OCI-LY3 (cell line): ENCODE measurements at regions not wholly inside any gene's neighbourhood (a gene's known extent, or its start where the extent isn't known, plus 50 kb on each side); places are given as distances from the start of the nearest gene placed in this dataset.

Experiments used
- H2AFZ ChIP-seq: fragments of 200-600, 300-600 bp; shearing (Covaris generic); 2 replicates; pipeline ENCODE4 v1.6.0; 2014; ENCODE audit warnings: antibody characterized with exemption, low read depth, low read length
- H3K27ac ChIP-seq: fragments of 200-600, 300-600 bp; sonication (generic); 2 replicates; pipeline ENCODE4 v1.5.1; 2014; ENCODE audit warnings: mild to moderate bottlenecking, low read length, moderate library complexity, mixed read lengths
- H3K27me3 ChIP-seq: fragments of 200-600, 300-600 bp; sonication (generic); 2 replicates; pipeline ENCODE4 v1.6.1; 2014; ENCODE audit warnings: low read depth, low read length, mixed read lengths
- H3K36me3 ChIP-seq: fragments of 200-600, 300-600 bp; sonication (generic); replicated peaks from 2 replicates; pipeline ENCODE3; 2014; ENCODE audit warnings: low read depth, low read length, mixed read lengths
- H3K4me1 ChIP-seq: fragments of 300-600, 200-600 bp; sonication (generic); 2 replicates; pipeline ENCODE4 v1.6.1; 2014; ENCODE audit warnings: low read length, mixed read lengths
- H3K4me2 ChIP-seq: fragments of 200-600, 300-600 bp; sonication (generic); 2 replicates; pipeline ENCODE4 v1.6.1; 2014; ENCODE audit warnings: low read length, mixed read lengths
- H3K4me3 ChIP-seq: fragments of 300-600, 200-600 bp; sonication (generic); 2 replicates; pipeline ENCODE4 v1.5.1; 2014; ENCODE audit warnings: antibody characterized with exemption, mild to moderate bottlenecking, low read length, moderate library complexity
- H3K79me2 ChIP-seq: fragments of 300-600, 200-600 bp; shearing (Covaris generic); 2 replicates; pipeline ENCODE4 v1.6.1; 2014; ENCODE audit warnings: mild to moderate bottlenecking, low read length, mixed read lengths
- H3K9ac ChIP-seq: fragments of 300-600, 200-600 bp; shearing (Covaris generic); 2 replicates; pipeline ENCODE4 v1.6.0; 2014; ENCODE audit warnings: mild to moderate bottlenecking, low read length, moderate library complexity
- H3K9me3 ChIP-seq: fragments of 200-600, 300-600 bp; shearing (Covaris generic); 2 replicates; pipeline ENCODE4 v1.6.1; 2014; ENCODE audit warnings: low read length, mixed read lengths; ENCODE audit not compliant: insufficient read depth
- H4K20me1 ChIP-seq: fragments of 200-600, 300-600 bp; sonication (generic); 2 replicates; pipeline ENCODE4 v1.6.1; 2016; ENCODE audit warnings: low read length, mixed read lengths; ENCODE audit not compliant: insufficient read depth
- CTCF ChIP-seq: fragments of 200-600, 300-600 bp; sonication (generic); IDR thresholded peaks from 2 replicates; pipeline ENCODE4 v1.5.1; 2014; ENCODE audit warnings: antibody characterized with exemption, low read length, low read depth
- EZH2phosphoT487 ChIP-seq: fragments of 200-600 bp; shearing (Covaris generic); IDR thresholded peaks from 2 replicates; pipeline ENCODE4 v1.6.1; 2018; ENCODE audit warnings: antibody characterized with exemption, mixed run types, low read depth

- no peaks in the 10 kb centered on the region for H3K79me2 ChIP-seq
- TF ChIP-seq CTCF: no peak
- no peaks in the 10 kb centered on the region for H3K27me3 ChIP-seq
- H4K20me1 ChIP-seq: no peaks in the 10 kb centered on the region
- H3K9me3 ChIP-seq: no peaks in the 10 kb centered on the region
- H2AFZ ChIP-seq: no peak overlapping the region
- H3K36me3 ChIP-seq: no peaks in the 10 kb centered on the region
- H3K9ac ChIP-seq: no peak overlapping the region
- no peak overlapping the region for H3K4me2 ChIP-seq
- H3K4me3 ChIP-seq: no peak overlapping the region
- H3K4me1 ChIP-seq: no peaks in the 10 kb centered on the region
- no peak overlapping the region for H3K27ac ChIP-seq
Measured at GRCh38 chr12:74917743-74918142, 291.9 kb downstream of the KCNC2 start.

- no peaks in the 10 kb centered on the region for H3K4me1 ChIP-seq
- H3K9ac ChIP-seq: no peak overlapping the region
- H3K9me3 ChIP-seq: no peaks in the 10 kb centered on the region
- H3K36me3 ChIP-seq: no peaks in the 10 kb centered on the region
- TF ChIP-seq CTCF (no peak), EZH2phosphoT487 (no peak)
- H3K4me3 ChIP-seq: no peak overlapping the region
- H3K79me2 ChIP-seq: no peaks in the 10 kb centered on the region
- no peaks in the 10 kb centered on the region for H3K27me3 ChIP-seq
- no peak overlapping the region for H3K4me2 ChIP-seq
- H2AFZ ChIP-seq: no peak overlapping the region
- H3K27ac ChIP-seq: no peak overlapping the region
- H4K20me1 ChIP-seq: no peaks in the 10 kb centered on the region
Measured at GRCh38 chr12:74918291-74918690, 291.3 kb downstream of the KCNC2 start.

- no peaks in the 10 kb centered on the region for H3K9me3 ChIP-seq
- TF ChIP-seq CTCF (no peak), EZH2phosphoT487 (no peak)
Measured at GRCh38 chr12:74922117-74922516, 287.5 kb downstream of the KCNC2 start.

GRCh38 chr12:74922642-74923041, 287.0 kb downstream of the KCNC2 start:
- no peak overlapping the region for H3K27ac ChIP-seq
- H3K27me3 ChIP-seq: no peaks in the 10 kb centered on the region
- H3K36me3 ChIP-seq: no peaks in the 10 kb centered on the region
- H3K4me1 ChIP-seq: no peaks in the 10 kb centered on the region
- no peaks in the 10 kb centered on the region for H4K20me1 ChIP-seq
- H3K4me3 ChIP-seq: no peak overlapping the region
- H3K9me3 ChIP-seq: no peaks in the 10 kb centered on the region
- H3K79me2 ChIP-seq: no peaks in the 10 kb centered on the region
- TF ChIP-seq EZH2phosphoT487: no peak
- TF ChIP-seq CTCF: no peak
- H3K4me2 ChIP-seq: no peak overlapping the region
- H3K9ac ChIP-seq: no peak overlapping the region
- no peak overlapping the region for H2AFZ ChIP-seq

More at GRCh38 chr12:74922117-74922516, 287.5 kb downstream of the KCNC2 start:
- no peak overlapping the region for H3K27ac ChIP-seq
- H4K20me1 ChIP-seq: no peaks in the 10 kb centered on the region
- H3K4me2 ChIP-seq: no peak overlapping the region
- no peaks in the 10 kb centered on the region for H3K36me3 ChIP-seq
- H3K9ac ChIP-seq: no peak overlapping the region
- H3K79me2 ChIP-seq: no peaks in the 10 kb centered on the region
- no peak overlapping the region for H2AFZ ChIP-seq
- no peaks in the 10 kb centered on the region for H3K27me3 ChIP-seq
- H3K4me3 ChIP-seq: no peak overlapping the region
- no peaks in the 10 kb centered on the region for H3K4me1 ChIP-seq
